ENCODE measurements at regions not wholly inside any gene's neighbourhood (a gene's known extent, or its start where the extent isn't known, plus 50 kb on each side); places are given as distances from the start of the nearest gene placed in this dataset.

GRCh38 chr5:60256546-60256945, 363.0 kb upstream of the PDE4D start:
- DNase-seq, result no peak

GRCh38 chr5:60248901-60249300, 355.4 kb upstream of the PDE4D start:
- DNase-seq, result no peak

- no peak for DNase-seq
Measured at GRCh38 chr5:60243713-60244112, 350.2 kb upstream of the PDE4D start.

- no peak for DNase-seq
Measured at GRCh38 chr5:60232036-60232795, 338.7 kb upstream of the PDE4D start.

- DNase-seq, result no peak
Measured at GRCh38 chr5:60230456-60230855, 336.9 kb upstream of the PDE4D start.

- DNase-seq, result no peak
Measured at GRCh38 chr5:60229691-60230185, 336.2 kb upstream of the PDE4D start.

- DNase-seq, result peak in 1 of 2 experiments; percentile 7
Measured at GRCh38 chr5:60228676-60229075, 335.1 kb upstream of the PDE4D start.

GRCh38 chr5:60226128-60226527, 332.6 kb upstream of the PDE4D start:
- no peak for DNase-seq

GRCh38 chr5:60223342-60223741, 329.8 kb upstream of the PDE4D start:
- no peak for DNase-seq

GRCh38 chr5:60219921-60220320, 326.4 kb upstream of the PDE4D start:
- DNase-seq, result no peak

GRCh38 chr5:60210810-60211209, 317.3 kb upstream of the PDE4D start:
- DNase-seq, result no peak

GRCh38 chr5:60209146-60209840, 315.8 kb upstream of the PDE4D start:
- DNase-seq, result no peak

GRCh38 chr5:60208716-60209115, 315.2 kb upstream of the PDE4D start:
- DNase-seq, result peak in 1 of 2 experiments; percentile 51

- no peak for DNase-seq
Measured at GRCh38 chr5:60207040-60207439, 313.5 kb upstream of the PDE4D start.

- no peak for DNase-seq
Measured at GRCh38 chr5:60206234-60206633, 312.7 kb upstream of the PDE4D start.

- DNase-seq, result no peak
Measured at GRCh38 chr5:60205071-60205470, 311.5 kb upstream of the PDE4D start.

GRCh38 chr5:60196385-60197113, 303.0 kb upstream of the PDE4D start:
- DNase-seq, result no peak

GRCh38 chr5:60195551-60195950, 302.0 kb upstream of the PDE4D start:
- DNase-seq, result no peak

GRCh38 chr5:60195083-60195482, 301.6 kb upstream of the PDE4D start:
- no peak for DNase-seq

- no peak for DNase-seq
Measured at GRCh38 chr5:60185231-60186099, 291.9 kb upstream of the PDE4D start.

GRCh38 chr5:60184606-60185005, 291.1 kb upstream of the PDE4D start:
- no peak for DNase-seq

- no peak for DNase-seq
Measured at GRCh38 chr5:60183881-60184280, 290.4 kb upstream of the PDE4D start.

GRCh38 chr5:60178101-60178500, 284.6 kb upstream of the PDE4D start:
- no peak for DNase-seq

Data from cerebellar nuclear complex (tissue), 1 donor.